SK-MEL-5 (cell line): ENCODE measurements at regions not wholly inside any gene's neighbourhood (a gene's known extent, or its start where the extent isn't known, plus 50 kb on each side); places are given as distances from the start of the nearest gene placed in this dataset.

Experiments
- DNase-seq: peaks from one replicate; pipeline ENCODE4 v3.0.0-alpha.2; 2016; ENCODE audit warnings: low read depth, low spot score
- in situ Hi-C: cut with HindIII; loops from 2 replicates; pipeline ENCODE4 v1.10.0; 2016; ENCODE audit warnings: low sequenced_read_pairs, high pct_unique_total_duplicates, low pct_unique_long_range_greater_than_20kb

GRCh38 chr2:149996901-149997300 lies 409.3 kb upstream of the MMADHC start:
- in situ Hi-C loops, result no loop called here
- DNase-seq, result no peak

- no peak for DNase-seq
- in situ Hi-C loops, result no loop called here
Observed at GRCh38 chr2:149994057-149994728, 406.6 kb upstream of the MMADHC start.

- DNase-seq, result no peak
- in situ Hi-C loops, result no loop called here
Observed at GRCh38 chr2:149993316-149993715, 405.7 kb upstream of the MMADHC start.

DNA sequence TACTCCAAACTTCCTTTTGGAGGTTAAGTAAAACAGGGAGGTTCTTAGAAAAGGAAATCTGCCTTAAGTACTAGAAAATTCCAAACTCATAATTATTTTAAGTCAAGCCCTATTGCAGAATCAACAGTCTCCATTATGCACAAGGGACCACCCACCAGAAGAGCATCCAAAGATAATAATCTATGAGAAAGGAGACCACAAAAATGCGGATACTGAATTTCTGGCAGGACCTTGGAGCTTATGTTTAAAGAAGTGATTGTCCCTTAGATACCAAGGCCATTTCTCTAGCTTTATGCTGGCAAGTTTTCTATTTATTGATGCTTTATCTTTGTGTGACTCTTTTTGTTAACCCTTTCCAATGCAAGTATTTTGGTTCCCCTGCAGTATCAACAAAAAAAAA lies 404.0 kb upstream of the MMADHC start:
- in situ Hi-C loops, result no loop called here
- DNase-seq, result peak; percentile 4

GRCh38 chr2:149990965-149991364 lies 403.4 kb upstream of the MMADHC start:
- no peak for DNase-seq
- in situ Hi-C loops, result no loop called here

GRCh38 chr2:149989447-149990063 lies 402.0 kb upstream of the MMADHC start:
- no peak for DNase-seq
- in situ Hi-C loops, result no loop called here

GRCh38 chr2:149988361-149988760 lies 400.8 kb upstream of the MMADHC start:
- in situ Hi-C loops, result no loop called here

GRCh38 chr2:149986861-149987260 lies 399.3 kb upstream of the MMADHC start:
- in situ Hi-C loops, result no loop called here
- no peak for DNase-seq

More at GRCh38 chr2:149988361-149988760, 400.8 kb upstream of the MMADHC start:
- DNase-seq, result no peak

DNA sequence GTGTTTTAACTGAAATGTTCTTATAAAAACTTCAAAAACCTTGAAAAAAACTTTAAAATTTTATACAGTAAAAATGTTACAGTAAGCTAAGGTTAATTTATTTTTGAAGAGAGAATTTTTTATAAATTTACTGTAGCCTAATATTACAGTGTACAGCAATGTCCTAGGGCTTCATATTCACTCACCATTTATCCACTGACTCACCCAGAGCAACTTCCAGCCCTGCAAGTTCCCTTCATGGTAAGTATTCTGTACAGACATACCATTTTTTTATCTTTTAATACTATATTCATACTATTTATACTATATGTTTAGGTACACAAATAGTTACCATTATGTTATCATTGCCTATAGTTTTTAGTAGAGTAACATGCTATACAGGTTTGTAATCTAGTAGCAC lies 396.7 kb upstream of the MMADHC start:
- in situ Hi-C loops, result no loop called here
- no peak for DNase-seq

GRCh38 chr2:149972066-149972465 lies 384.5 kb upstream of the MMADHC start:
- in situ Hi-C loops, result no loop called here
- no peak for DNase-seq

GRCh38 chr2:149954981-149955600 lies 367.5 kb upstream of the MMADHC start:
- in situ Hi-C loops, result no loop called here
- DNase-seq, result no peak

- no peak for DNase-seq
- in situ Hi-C loops, result no loop called here
Observed at GRCh38 chr2:149953627-149954026, 366.1 kb upstream of the MMADHC start.

- in situ Hi-C loops, result no loop called here
Observed at GRCh38 chr2:149931486-149931885, 343.9 kb upstream of the MMADHC start.

DNA sequence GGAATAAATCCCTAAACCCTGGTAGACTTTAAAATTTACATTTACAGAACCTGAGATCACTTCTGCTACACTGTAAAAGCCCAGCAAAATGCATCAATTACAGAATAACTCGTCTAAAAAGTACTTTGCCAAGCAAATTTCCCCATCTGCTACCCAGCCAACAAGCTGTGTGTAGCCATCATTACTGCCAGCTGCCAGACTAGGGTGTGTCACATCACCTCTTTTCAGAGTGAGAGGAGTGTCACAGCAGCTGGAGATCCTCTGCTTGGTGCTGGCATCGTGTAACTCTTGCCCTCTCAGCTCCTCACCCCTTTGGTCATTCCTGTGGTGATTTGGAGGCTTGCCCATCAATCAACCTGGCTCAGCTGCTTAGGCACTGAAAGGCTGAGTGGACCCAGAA lies 340.4 kb upstream of the MMADHC start:
- in situ Hi-C loops, result no loop called here
- no peak for DNase-seq

More at GRCh38 chr2:149931486-149931885, 343.9 kb upstream of the MMADHC start:
- no peak for DNase-seq

- DNase-seq, result no peak
- in situ Hi-C loops, result no loop called here
Observed at GRCh38 chr2:149926149-149926548, 338.6 kb upstream of the MMADHC start.

- no peak for DNase-seq
- in situ Hi-C loops, result no loop called here
Observed at GRCh38 chr2:149924549-149925213, 337.1 kb upstream of the MMADHC start.

DNA sequence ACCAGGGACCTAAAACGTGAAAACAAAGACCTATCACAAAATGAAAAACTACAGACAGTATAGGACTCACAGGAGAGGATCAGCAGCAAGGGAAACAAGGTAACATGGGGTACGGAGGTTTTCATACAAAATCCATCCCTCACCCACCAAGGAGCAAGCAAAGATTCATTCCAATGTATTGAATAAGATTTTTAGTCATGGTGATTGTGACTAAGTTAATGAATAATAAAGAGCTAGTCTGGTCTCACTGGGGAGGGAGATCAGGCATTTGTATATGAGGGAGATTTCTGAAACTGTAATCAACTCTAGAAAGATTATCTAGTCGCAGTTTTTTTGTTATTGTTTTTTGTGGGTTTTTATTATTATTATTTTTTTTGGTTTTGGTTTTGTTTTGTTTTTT lies 336.5 kb upstream of the MMADHC start:
- no peak for DNase-seq
- in situ Hi-C loops, result no loop called here

- in situ Hi-C loops, result no loop called here
- peak; percentile 53 for DNase-seq
Observed at GRCh38 chr2:149921911-149922616, 334.5 kb upstream of the MMADHC start.
